ENCODE measurements at regions not wholly inside any gene's neighbourhood (a gene's known extent, or its start where the extent isn't known, plus 50 kb on each side); places are given as distances from the start of the nearest gene placed in this dataset.

DNA sequence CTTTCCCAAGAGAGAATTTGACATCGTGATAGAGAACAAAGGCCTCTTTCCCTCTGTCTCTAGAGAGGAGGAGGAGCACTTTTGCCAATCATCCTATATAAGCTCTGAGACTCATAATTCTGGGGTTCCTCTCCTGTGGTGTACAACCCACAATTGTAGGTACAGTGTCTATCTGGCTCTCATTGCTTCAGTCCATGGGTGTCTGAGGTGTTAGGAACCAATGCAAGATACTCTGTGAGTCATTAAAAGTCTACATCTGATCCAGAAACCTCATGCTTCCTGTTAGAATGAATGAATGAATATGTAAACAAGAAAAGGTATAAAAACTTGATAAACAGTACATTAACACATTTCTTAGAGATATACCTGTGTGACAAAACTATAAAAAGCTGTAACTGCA is 356.7 kb downstream of the QKI start:
- ATAC-seq (ENCODE audit: low FRiP score) (no peak), DNase-seq (ENCODE audit: low spot score) (no peak)
- TF ChIP-seq, protein P1, sequence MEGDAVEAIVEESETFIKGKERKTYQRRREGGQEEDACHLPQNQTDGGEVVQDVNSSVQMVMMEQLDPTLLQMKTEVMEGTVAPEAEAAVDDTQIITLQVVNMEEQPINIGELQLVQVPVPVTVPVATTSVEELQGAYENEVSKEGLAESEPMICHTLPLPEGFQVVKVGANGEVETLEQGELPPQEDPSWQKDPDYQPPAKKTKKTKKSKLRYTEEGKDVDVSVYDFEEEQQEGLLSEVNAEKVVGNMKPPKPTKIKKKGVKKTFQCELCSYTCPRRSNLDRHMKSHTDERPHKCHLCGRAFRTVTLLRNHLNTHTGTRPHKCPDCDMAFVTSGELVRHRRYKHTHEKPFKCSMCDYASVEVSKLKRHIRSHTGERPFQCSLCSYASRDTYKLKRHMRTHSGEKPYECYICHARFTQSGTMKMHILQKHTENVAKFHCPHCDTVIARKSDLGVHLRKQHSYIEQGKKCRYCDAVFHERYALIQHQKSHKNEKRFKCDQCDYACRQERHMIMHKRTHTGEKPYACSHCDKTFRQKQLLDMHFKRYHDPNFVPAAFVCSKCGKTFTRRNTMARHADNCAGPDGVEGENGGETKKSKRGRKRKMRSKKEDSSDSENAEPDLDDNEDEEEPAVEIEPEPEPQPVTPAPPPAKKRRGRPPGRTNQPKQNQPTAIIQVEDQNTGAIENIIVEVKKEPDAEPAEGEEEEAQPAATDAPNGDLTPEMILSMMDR (IDR thresholded peaks at IDR 0.05) = no peak

DNA sequence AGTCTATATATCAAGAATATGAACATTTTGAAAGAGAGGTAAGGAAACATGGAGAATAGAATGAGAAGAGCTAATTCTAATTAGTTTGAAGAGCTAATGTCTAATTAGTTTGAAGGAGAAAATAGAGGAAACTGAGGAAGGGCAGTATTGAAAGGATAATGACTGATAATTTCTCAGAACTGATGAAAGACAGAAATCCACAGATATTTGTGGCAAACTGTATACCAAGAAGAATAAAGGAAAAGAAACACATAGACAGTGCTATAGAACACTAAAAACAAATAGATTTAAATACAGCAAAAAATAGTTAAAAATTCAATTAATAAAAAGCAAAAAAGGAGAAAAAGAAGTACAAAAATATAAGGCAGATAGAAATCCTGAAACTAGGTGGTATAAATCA is 354.4 kb downstream of the QKI start:
- TF ChIP-seq, protein P1 (IDR thresholded peaks at IDR 0.05) = no peak
- DNase-seq (ENCODE audit: low spot score) = no peak
- no peak for ATAC-seq (ENCODE audit: low FRiP score)

DNA sequence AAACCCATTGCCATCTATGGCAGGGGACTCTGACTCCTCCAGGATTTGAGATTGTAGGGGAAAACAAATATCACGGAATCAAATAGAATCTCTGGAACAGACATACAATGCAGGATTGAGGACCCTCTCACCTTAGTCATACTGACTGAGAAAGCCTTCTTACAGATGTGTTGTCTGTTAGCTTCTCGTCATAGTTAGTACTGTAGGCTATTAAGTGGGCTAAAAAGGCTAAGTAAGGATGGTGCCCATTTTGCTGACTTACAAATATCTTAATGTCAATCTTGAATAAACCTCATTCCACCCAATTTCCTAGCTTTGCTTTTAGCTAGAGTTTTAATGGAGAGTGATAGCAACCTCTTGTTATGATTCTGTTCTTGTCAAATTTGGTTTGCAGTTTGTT is 352.4 kb downstream of the QKI start:
- ATAC-seq (ENCODE audit: low FRiP score) (no peak), DNase-seq (ENCODE audit: low spot score) (no peak)
- TF ChIP-seq, protein P1 (IDR thresholded peaks at IDR 0.05) = no peak

DNA sequence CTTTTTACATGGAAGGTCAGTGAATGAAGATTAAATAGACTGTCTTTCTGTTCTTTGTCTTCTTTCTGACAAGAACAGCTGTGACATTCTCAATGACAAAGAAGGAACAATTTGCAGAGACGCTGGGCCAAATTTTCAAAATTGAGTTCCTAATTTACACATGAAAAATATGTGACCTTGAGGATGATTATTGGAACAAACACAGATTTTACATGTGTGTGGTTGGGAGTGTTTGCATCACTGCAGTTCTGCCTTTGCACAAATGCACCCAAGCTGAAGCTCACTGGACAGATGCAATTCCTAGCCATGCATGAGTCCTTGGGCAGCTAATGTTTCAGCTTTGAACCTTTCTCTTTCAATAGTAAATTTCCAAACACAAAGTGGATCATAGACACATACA is 350.8 kb downstream of the QKI start:
- TF ChIP-seq, protein P1 (IDR thresholded peaks at IDR 0.05) = no peak
- ATAC-seq (ENCODE audit: low FRiP score) (no peak), DNase-seq (ENCODE audit: low spot score) (no peak)

DNA sequence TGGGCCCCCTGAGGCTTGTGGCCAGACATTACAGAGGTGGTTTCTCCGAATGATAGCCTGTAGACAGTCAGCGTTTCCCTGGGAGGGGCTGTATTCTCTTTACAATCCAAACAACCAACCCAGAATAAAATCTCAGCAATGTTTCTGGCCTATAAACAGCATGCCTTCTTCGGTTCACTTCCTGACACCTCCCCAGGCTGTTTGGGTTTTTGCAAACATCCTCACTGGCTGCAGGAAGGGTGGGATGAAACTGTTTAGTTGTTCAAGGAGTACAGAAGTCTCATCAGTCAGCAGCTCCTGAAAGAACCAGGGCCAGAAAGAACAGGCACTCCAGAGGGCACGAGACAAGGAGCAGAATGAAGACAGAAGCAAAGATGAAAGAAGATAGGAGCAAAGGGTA is 350.0 kb downstream of the QKI start:
- DNase-seq (ENCODE audit: low spot score) = no peak
- ATAC-seq (ENCODE audit: low FRiP score) = no peak
- TF ChIP-seq, protein P1 (IDR thresholded peaks at IDR 0.05) = no peak

DNA sequence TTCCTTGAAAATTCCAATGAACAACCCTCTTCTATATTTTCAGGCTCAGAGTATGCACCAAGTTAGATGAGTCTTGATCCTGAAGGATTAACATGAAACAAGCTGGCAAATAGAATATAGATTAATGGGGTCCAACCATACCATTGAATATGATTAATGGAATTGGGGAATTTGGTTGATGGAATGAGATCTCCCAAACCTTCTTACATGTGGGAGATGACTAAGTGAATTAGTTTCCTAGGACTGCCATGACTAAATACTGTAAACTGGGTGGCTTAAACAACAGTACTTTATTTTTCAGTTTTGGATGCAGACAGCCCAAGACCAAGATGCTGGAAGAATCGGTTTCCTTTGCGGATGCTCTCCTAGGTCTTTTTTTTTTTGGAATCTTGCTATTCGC is 347.0 kb downstream of the QKI start:
- TF ChIP-seq, protein P1 (IDR thresholded peaks at IDR 0.05) = no peak
- no peak for DNase-seq (ENCODE audit: low spot score)
- ATAC-seq (ENCODE audit: low FRiP score) = no peak

DNA sequence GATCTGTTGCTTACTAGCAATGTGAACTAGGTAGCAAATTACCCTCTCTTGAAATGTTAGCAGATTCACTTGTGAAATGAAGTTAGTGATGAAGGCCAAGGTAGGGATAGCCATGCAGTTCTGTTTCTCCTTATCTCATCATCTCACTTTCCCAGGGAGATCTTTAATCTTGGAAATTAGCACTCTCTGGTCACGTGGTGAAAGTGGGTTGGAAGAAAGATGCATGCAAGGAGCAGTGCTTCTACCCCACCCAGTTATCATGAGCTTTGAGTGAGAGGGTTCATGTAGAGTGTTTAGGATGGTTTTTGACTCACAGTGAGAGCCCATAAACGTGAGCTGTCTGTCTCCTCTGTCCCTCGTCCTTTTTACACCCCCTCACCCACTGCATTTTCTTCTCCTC is 346.3 kb downstream of the QKI start:
- TF ChIP-seq, protein P1 (IDR thresholded peaks at IDR 0.05) = no peak
- no peak for DNase-seq (ENCODE audit: low spot score)
- no peak for ATAC-seq (ENCODE audit: low FRiP score)
